ENCODE measurements at regions not wholly inside any gene's neighbourhood (a gene's known extent, or its start where the extent isn't known, plus 50 kb on each side); places are given as distances from the start of the nearest gene placed in this dataset.

DNA sequence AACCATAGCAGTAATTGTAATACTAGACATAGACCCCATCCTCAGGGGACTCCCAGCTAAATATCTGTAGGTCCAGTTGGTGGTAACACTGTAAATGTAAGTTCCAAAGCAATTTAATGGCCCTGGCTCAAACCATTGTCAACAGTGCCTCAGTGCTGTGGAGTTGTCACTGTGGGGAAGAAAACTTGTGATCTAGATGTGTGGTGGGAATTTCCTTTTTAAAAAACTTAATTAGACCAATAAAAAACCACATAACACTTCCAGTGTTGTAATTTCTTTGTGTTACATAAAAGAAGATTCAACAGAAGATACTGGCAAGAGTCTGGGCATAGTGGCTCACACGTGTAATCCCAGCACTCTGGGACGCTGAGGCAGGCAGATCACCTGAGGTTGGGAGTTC, 138.6 kb upstream of the UMPS start:
- no peak for TF ChIP-seq CTCF (conservative IDR thresholded peaks at IDR 0.05)
- TF ChIP-seq EZH2 (IDR thresholded peaks at IDR 0.05; ENCODE audit: low read depth): no peak
